ENCODE measurements at regions not wholly inside any gene's neighbourhood (a gene's known extent, or its start where the extent isn't known, plus 50 kb on each side); places are given as distances from the start of the nearest gene placed in this dataset.

- TF ChIP-seq CTCF (IDR thresholded peaks at IDR 0.05) = no peak
- TF ChIP-seq POLR2A (IDR thresholded peaks at IDR 0.05) = no peak
- DNase-seq = no peak
- intact Hi-C loops (cut with DNase I) = no loop called here
- no peaks in the 10 kb centered on the region for H3K27me3 ChIP-seq
- 60 to 66% methylated on average over 2 of the region's 2 CpGs for WGBS, 2 donors
- no peak overlapping the region for H3K27ac ChIP-seq
- no peaks in the 10 kb centered on the region for H3K9me3 ChIP-seq
- H3K4me3 ChIP-seq (replicated peaks in 1 of 3) = no peak overlapping the region
- no peaks in the 10 kb centered on the region for H3K36me3 ChIP-seq
- H3K4me1 ChIP-seq = no peaks in the 10 kb centered on the region
These were observed 813.3 kb upstream of the WWC1 start for GRCh38 chr5:167478188-167478587.

GRCh38 chr5:167479779-167480178, 811.7 kb upstream of the WWC1 start:
- no peaks in the 10 kb centered on the region for H3K9me3 ChIP-seq
- no peaks in the 10 kb centered on the region for H3K36me3 ChIP-seq
- H3K27me3 ChIP-seq = no peaks in the 10 kb centered on the region
- no peak overlapping the region for H3K4me3 ChIP-seq (replicated peaks in 1 of 3)
- H3K27ac ChIP-seq = no peak overlapping the region
- no peak for DNase-seq
- intact Hi-C loops (cut with DNase I) = no loop called here
- TF ChIP-seq POLR2A (IDR thresholded peaks at IDR 0.05) = no peak
- TF ChIP-seq CTCF (IDR thresholded peaks at IDR 0.05) = no peak
- H3K4me1 ChIP-seq = no peaks in the 10 kb centered on the region
- WGBS, 2 donors = 87 to 91% methylated on average over 4 of the region's 4 CpGs

- Histone ChIP-seq H3K9me3 (no peaks in the 10 kb centered on the region), H3K36me3 (no peaks in the 10 kb centered on the region), H3K4me3 (replicated peaks in 1 of 3) (no peak overlapping the region), H3K27ac (no peak overlapping the region), H3K27me3 (no peaks in the 10 kb centered on the region), H3K4me1 (no peaks in the 10 kb centered on the region)
- no peak for DNase-seq
- TF ChIP-seq POLR2A (IDR thresholded peaks at IDR 0.05) (no peak), CTCF (IDR thresholded peaks at IDR 0.05) (no peak)
- intact Hi-C loops (cut with DNase I) = no loop called here
- WGBS, 2 donors = 91 to 95% methylated on average over 8 of the region's 8 CpGs
These were observed 810.1 kb upstream of the WWC1 start for GRCh38 chr5:167481345-167481744.

- WGBS, 2 donors = 87 to 91% methylated on average over 2 of the region's 2 CpGs
- intact Hi-C loops (cut with DNase I) = no loop called here
- no peaks in the 10 kb centered on the region for H3K36me3 ChIP-seq
- H3K27me3 ChIP-seq = no peaks in the 10 kb centered on the region
- TF ChIP-seq CTCF (IDR thresholded peaks at IDR 0.05) (no peak), POLR2A (IDR thresholded peaks at IDR 0.05) (no peak)
- DNase-seq = no peak
- no peaks in the 10 kb centered on the region for H3K4me1 ChIP-seq
- H3K27ac ChIP-seq = no peak overlapping the region
- H3K9me3 ChIP-seq = no peaks in the 10 kb centered on the region
- H3K4me3 ChIP-seq (replicated peaks in 1 of 3) = no peak overlapping the region
These were observed 808.9 kb upstream of the WWC1 start for GRCh38 chr5:167482555-167482954.

- DNase-seq = no peak
- no peaks in the 10 kb centered on the region for H3K36me3 ChIP-seq
- H3K4me1 ChIP-seq = no peaks in the 10 kb centered on the region
- no peak overlapping the region for H3K27ac ChIP-seq
- intact Hi-C loops (cut with DNase I) = no loop called here
- H3K4me3 ChIP-seq (replicated peaks in 1 of 3) = no peak overlapping the region
- H3K9me3 ChIP-seq = no peaks in the 10 kb centered on the region
- WGBS, 2 donors = 88 to 91% methylated on average over 8 of the region's 8 CpGs
- H3K27me3 ChIP-seq = no peaks in the 10 kb centered on the region
- TF ChIP-seq CTCF (IDR thresholded peaks at IDR 0.05) (no peak), POLR2A (IDR thresholded peaks at IDR 0.05) (no peak)
These were observed 806.2 kb upstream of the WWC1 start for GRCh38 chr5:167485061-167485774.

Data from thyroid gland (tissue), 4 donors.